GM08714 (cell line): ENCODE measurements at regions not wholly inside any gene's neighbourhood (a gene's known extent, or its start where the extent isn't known, plus 50 kb on each side); places are given as distances from the start of the nearest gene placed in this dataset.

Source experiments
- H3K4me3 ChIP-seq: fragments of 200-500 bp; sonication (Bioruptor generic); 2 replicates; pipeline ENCODE4 v1.5.1; 2014; ENCODE audit warnings: mild to moderate bottlenecking, low read length, inconsistent platforms
- ZNF274 ChIP-seq: IDR thresholded peaks from 2 replicates; pipeline ENCODE4 v1.6.1; 2012; ENCODE audit warnings: mild to moderate bottlenecking, low read depth, low read length

DNA sequence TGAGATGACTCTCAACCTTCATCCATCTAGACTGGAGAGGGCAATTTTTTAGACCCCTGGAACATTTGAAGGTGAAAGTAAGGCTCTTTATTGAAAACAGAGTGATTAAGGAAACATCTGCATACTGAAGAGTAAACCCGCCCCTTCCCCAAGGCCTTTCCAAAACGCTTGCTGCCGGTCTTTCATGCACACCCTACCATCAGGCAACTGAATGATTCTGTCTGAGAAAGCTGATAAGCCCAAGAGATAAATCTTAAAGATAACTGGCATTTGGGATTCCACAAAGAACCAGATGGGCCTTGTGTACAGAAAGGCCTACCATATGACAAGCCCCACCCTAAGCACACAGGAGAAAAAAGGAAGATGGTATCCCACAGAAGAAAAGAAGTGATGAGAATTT is 54.4 kb upstream of the PIK3R1 start:
- no peak for TF ChIP-seq ZNF274

DNA sequence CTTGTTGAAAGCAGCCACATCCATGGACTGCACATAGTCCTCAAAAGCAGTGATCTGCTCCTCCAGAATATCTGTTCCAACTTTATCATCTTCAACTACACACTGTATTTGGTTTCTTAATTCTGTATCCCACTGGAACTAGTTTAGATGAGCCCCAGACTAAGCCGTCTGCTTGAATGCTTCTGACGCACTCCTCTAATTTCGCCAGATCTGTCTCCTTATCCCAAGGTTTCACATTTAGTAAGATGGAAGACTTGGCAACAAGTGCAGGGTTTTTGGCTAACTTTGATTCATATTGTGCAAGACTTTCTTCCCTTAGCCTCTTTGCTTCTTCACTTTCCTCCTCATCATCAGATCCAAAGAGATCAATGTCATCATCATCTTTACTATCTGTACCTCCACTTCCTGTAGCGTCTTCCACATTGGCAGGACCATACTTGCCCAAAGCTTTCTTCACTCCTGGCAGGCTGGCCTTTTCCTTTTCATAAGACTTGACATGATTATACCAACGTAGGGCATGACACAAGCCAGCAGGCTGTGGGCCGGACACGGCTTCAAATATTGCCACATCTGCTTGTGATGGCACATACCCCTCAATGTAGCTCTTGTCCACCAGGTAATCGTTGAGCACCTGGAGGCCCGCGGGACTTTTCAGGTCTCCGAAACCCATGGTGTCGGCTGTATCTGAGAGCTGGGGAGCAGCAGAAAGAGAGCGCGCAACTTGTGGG is 56.2 kb upstream of the PIK3R1 start:
- no peak overlapping the region for H3K4me3 ChIP-seq
- TF ChIP-seq ZNF274, result no peak

More for the DNA sequence above, 54.4 kb upstream of the PIK3R1 start:
- no peak overlapping the region for H3K4me3 ChIP-seq

DNA sequence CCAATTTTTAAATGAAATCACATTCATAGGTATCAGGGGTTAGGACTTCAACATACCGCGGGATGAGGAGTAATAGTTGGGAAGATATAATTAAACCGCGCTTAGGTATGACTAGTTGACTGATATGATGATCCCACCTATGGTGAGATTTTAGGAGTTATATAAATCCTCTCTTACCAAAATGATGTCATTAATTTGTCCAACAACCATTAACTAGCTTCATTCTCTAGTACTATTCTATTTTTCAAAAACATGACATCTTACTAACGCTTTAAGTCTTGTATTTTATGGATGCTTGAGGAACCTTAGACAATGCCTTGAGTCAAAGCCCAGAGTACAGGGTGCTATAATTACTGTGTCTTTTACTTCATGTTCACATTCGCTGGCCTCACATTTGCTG is 59.6 kb upstream of the PIK3R1 start:
- no peak overlapping the region for H3K4me3 ChIP-seq
- no peak for TF ChIP-seq ZNF274

DNA sequence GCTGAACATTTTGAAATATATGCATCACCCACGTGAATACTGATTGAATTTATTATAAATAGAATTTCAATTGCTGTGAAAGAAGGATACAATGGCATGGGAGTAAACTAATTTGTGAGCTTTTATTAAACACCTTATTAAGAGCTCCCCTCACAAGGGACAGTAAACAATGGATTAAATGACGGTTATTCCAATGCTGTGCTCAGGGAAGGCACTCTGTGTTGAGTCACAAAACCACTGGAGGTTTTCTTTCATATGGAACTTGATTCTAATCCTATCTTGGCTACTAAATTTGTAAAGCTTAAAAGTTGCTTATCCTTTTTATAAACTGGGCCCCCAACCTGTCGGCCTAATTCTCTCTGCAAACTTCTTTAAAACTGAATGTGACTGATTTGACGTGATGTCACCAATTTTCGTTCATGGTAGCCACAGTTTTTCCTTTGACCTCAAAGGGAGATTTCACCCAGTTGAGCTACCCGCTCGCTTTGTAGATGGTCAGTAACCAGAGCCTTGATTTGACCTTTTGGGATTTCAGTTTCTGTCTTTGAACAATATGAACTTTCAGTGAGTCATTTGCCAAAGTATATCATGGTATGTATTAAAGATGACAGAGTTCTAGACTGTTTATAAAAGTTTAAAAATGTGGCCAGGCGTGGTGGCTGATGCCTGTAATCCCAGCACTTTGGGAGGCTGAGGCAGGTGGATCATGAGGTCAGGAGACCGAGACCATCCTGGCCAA is 61.3 kb upstream of the PIK3R1 start:
- no peak for TF ChIP-seq ZNF274
- no peak overlapping the region for H3K4me3 ChIP-seq

DNA sequence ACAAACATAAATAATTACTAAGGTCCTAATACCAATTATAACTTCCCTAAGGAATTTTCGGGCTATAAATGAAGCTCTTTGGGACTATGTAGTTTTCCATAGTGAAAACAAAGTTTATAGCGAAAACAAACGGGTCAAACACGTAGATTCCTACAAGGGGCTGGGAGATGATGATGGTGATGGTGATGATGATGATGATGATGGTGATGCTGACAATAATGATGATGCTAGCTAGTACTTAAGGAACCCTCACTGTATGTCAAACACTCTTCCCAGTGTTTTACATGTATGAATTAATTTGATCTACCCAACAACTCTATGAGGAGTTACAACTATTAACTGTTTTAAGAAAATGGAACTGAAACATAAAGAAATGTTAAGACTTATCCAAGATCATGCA is 63.7 kb upstream of the PIK3R1 start:
- no peak overlapping the region for H3K4me3 ChIP-seq
- no peak for TF ChIP-seq ZNF274

DNA sequence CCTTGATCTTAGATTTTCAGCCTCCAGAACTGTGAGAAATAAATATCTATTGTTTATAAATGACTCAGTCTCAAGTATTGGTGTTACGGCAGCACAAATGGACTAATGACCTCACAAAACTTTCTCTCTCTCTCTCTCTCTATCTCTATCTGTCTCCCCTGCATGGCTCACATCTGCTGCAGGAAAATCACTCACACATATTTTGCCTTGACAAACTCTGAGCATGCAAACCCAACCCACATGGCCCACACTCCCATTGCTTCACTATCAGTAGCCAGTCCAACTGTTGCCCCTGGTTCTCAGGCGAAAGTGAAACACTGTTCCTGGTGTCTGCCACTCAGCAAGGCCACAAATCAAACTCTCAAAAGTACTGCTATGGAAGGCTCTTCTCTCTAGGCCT is 66.4 kb upstream of the PIK3R1 start:
- H3K4me3 ChIP-seq, result no peak overlapping the region
- no peak for TF ChIP-seq ZNF274

DNA sequence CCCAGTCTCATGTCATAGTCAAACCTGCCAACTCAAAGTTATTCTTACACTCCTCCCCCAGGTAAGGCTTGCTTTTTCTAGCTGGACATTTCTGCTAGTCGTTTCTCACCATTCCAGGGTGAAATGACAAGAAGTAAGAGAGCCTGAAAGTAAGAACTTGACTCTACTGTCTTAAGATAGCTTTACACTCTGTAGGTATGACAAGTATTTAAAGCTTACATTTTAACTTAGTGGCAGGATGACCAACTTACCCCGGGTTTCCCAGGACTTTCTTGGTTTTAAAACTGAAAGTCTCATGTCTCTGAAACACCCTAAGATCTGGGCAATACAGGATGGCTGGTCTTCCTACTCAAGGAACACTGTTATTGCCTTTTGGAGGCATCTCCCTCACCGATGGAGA is 67.5 kb upstream of the PIK3R1 start:
- H3K4me3 ChIP-seq, result peak overlapping the region; percentile 41; the same call in 1 of the 2 replicates
- TF ChIP-seq ZNF274, result no peak

DNA sequence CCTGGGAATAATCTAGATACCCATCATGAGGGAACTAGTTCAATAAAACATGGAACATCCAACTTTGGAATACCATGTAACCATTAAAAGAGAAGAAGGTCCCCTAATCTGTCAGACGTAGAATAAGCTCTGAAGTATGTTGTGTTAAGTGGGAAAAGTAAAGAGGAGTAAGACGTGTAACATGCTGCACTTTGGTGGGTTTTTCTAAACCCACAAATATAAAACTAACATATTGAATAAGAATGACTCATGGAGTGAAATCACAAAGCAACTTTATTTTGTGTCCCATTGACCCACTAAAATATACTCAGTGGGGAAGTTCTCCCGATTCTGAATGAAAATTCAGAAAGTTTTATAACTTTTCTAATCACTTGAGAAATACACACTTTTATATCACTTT is 67.9 kb upstream of the PIK3R1 start:
- H3K4me3 ChIP-seq, result no peak overlapping the region
- TF ChIP-seq ZNF274, result no peak

DNA sequence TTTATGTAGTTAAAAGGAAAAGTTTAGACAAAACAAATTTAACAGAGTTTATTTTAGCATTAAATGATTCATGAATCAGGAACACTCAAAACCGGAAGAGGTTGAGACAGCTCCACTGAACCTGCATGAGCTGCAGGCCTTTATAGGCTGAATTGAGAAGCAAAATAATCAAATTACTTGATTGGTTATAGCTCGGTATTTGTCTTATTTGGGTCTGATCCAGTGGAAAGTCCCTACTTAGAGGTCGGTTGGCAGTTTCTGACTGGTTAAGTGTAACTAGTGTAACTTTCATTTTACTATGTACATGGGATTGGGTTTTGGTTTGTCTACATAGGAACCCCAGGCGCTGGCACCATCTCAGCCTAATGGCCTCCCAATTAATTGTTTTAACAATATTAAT is 74.1 kb upstream of the PIK3R1 start:
- H3K4me3 ChIP-seq, result no peak overlapping the region
- no peak for TF ChIP-seq ZNF274

DNA sequence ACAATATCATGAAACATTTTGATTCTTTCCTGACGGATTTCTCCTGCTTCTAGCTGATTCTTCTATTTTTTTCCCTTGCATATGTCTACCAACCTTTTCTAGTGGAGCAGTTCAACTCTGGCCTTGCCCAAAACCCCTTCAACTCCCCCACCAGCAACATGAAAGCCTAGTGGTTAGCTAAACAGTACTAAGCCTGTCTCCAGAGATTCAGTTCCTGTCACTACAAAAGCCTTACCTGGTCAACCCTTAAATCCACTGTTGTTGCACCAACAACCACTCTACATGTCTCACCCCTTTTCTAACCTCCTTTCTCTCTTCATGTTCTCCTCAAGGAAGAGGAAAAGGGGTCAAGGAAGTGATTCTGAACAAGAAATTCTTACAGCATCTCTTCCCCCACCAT is 74.8 kb upstream of the PIK3R1 start:
- no peak for TF ChIP-seq ZNF274
- no peak overlapping the region for H3K4me3 ChIP-seq

DNA sequence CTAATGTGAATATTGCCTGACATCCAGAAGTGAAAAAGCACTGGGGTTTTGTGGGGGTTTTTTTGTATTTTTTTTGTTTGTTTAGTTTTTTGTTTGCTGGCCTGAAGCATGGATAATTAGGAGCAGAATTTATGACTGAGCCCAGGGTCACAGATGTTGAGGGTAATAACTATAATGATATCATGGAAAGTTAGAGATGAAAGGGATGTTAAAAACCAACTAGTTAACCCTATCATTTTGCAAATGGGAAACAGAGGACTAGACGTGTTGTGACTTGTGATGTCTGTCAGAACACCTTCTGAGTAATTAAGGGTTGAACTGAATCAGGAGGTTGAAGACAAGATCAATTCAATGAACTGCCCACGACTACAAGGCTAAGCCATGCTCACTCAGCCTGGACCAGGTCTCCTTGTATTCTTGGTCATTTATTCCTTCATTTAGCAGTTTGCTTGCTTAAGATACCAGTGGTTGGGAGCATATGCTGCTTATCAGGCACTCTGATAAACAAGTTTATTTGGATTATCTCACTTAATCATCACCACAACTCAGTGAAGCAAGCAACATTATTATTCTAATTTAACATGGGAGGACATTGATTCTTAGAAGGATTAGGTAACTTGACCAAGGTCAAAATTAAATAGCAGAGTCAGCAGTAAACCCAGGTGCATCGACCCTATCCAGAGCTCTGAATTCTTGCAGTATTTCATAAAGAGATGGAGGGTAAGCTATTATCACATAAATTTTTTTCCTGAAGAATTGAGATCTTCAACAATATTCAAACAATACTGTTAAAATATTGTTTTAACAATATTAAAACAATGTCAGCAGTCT is 75.7 kb upstream of the PIK3R1 start:
- no peak overlapping the region for H3K4me3 ChIP-seq
- no peak for TF ChIP-seq ZNF274

DNA sequence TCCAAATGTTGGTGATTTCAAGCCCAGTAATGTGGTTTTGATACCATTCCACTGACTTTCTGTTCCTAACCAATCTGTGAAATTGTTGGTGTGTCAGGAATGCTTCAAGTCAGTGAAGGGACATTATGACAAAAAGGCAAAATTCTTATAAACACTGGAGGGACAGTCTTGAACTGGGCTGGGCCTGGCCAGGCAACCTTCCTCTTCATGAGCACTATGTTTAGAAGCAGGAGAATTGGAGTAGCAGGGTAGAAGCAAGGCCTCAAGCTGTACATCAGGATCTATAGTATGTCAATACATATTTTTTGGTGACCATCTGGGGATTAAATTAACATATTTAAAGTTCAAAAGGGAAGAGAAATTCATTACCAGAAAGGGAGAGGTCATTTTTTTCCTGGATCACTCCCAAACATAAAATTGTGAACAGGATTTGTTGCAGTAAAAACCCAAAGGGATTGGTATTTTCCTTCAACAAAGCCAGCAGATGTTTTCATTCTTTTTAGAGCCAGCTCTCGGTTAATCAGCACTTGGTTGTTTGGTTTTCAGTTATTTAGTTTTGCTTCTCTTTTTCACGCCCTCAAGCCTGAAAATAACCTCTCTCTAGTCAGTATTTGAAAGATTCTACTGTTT is 77.9 kb upstream of the PIK3R1 start:
- no peak for TF ChIP-seq ZNF274
- no peak overlapping the region for H3K4me3 ChIP-seq

DNA sequence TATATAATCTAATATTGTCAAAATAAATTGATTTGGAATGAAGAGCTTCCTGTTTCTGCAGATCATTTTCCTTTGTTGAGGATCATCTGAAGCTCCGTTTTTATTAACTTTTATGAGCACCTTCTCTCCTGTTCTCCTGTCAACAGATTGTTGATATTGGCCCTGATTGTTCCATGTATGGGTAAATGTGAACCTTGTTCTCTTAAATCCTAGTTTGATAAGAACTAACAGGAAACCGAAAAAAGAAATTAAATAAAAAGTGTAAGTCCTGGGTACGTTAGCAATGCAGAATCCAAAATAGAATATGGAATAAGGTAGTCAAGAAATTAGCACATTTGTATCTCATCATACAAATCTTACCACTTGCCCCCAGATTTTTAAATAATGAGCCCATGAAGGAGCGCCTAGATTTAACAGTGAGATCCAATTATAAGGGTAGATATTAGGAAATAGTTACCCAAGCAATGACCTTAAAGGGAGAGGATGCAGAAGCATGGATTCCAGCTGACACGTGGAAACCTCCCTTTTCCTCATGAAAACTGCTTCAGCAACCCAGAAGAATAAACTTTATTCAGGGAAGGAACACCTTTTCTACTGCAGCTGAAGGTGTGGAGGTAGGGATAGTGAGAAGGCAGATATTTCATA is 80.8 kb upstream of the PIK3R1 start:
- TF ChIP-seq ZNF274, result no peak
- no peak overlapping the region for H3K4me3 ChIP-seq
